GM19193 (cell line): ENCODE measurements at regions not wholly inside any gene's neighbourhood (a gene's known extent, or its start where the extent isn't known, plus 50 kb on each side); places are given as distances from the start of the nearest gene placed in this dataset.

Source experiments
- POLR2A ChIP-seq: IDR thresholded peaks from 4 replicates; pipeline ENCODE4 v1.6.1; 2011; ENCODE audit not compliant: insufficient read depth, insufficient read length; ENCODE audit errors: extremely low read depth

- no peak for TF ChIP-seq POLR2A
These were observed 434.8 kb downstream of the ANKRD50 start for GRCh38 chr4:124277691-124278090.

GRCh38 chr4:124278477-124278876, 434.1 kb downstream of the ANKRD50 start:
- no peak for TF ChIP-seq POLR2A

- no peak for TF ChIP-seq POLR2A
These were observed 432.8 kb downstream of the ANKRD50 start for GRCh38 chr4:124279741-124280140.

GRCh38 chr4:124282301-124282898, 430.1 kb downstream of the ANKRD50 start:
- TF ChIP-seq POLR2A = no peak

- no peak for TF ChIP-seq POLR2A
These were observed 423.6 kb downstream of the ANKRD50 start for GRCh38 chr4:124288706-124289486.

GRCh38 chr4:124290678-124291077, 421.9 kb downstream of the ANKRD50 start:
- TF ChIP-seq POLR2A = no peak

GRCh38 chr4:124295413-124295812, 417.1 kb downstream of the ANKRD50 start:
- TF ChIP-seq POLR2A = no peak

- TF ChIP-seq POLR2A = no peak
These were observed 407.6 kb downstream of the ANKRD50 start for GRCh38 chr4:124304941-124305340.

- TF ChIP-seq POLR2A = no peak
These were observed 406.2 kb downstream of the ANKRD50 start for GRCh38 chr4:124306352-124306751.

GRCh38 chr4:124307143-124307542, 405.4 kb downstream of the ANKRD50 start:
- TF ChIP-seq POLR2A = no peak

GRCh38 chr4:124318292-124318691, 394.2 kb downstream of the ANKRD50 start:
- TF ChIP-seq POLR2A = no peak

- no peak for TF ChIP-seq POLR2A
These were observed 391.2 kb downstream of the ANKRD50 start for GRCh38 chr4:124321364-124321763.

GRCh38 chr4:124322234-124323065, 390.1 kb downstream of the ANKRD50 start:
- no peak for TF ChIP-seq POLR2A

- no peak for TF ChIP-seq POLR2A
These were observed 386.8 kb downstream of the ANKRD50 start for GRCh38 chr4:124325690-124326089.

- no peak for TF ChIP-seq POLR2A
These were observed 383.4 kb downstream of the ANKRD50 start for GRCh38 chr4:124329134-124329533.

- TF ChIP-seq POLR2A = no peak
These were observed 382.5 kb downstream of the ANKRD50 start for GRCh38 chr4:124330045-124330444.

GRCh38 chr4:124331781-124332180, 380.8 kb downstream of the ANKRD50 start:
- TF ChIP-seq POLR2A = no peak

GRCh38 chr4:124333466-124333865, 379.1 kb downstream of the ANKRD50 start:
- no peak for TF ChIP-seq POLR2A
